ENCODE measurements at regions not wholly inside any gene's neighbourhood (a gene's known extent, or its start where the extent isn't known, plus 50 kb on each side); places are given as distances from the start of the nearest gene placed in this dataset.

DNA sequence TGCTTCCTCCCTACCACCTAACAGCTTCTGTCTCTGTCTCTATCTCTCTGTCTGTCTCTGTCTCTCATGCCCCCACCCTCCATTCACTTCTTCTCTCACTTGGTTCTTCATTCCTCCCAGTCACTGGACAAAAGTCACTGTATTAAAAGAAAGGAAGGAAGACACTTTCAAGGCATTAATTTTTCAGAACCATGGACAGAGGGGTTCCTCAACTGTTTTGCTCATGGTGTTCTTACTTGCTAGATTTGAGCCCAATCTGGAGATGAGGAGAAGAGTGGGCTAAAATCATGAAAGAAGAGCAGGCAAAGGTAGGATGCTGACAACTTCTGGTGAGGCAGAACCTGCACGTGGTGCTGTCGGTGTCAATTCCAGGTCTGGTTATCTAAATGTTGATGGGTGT lies 116.7 kb upstream of the LARGE1 start:
- TF ChIP-seq, protein P1, sequence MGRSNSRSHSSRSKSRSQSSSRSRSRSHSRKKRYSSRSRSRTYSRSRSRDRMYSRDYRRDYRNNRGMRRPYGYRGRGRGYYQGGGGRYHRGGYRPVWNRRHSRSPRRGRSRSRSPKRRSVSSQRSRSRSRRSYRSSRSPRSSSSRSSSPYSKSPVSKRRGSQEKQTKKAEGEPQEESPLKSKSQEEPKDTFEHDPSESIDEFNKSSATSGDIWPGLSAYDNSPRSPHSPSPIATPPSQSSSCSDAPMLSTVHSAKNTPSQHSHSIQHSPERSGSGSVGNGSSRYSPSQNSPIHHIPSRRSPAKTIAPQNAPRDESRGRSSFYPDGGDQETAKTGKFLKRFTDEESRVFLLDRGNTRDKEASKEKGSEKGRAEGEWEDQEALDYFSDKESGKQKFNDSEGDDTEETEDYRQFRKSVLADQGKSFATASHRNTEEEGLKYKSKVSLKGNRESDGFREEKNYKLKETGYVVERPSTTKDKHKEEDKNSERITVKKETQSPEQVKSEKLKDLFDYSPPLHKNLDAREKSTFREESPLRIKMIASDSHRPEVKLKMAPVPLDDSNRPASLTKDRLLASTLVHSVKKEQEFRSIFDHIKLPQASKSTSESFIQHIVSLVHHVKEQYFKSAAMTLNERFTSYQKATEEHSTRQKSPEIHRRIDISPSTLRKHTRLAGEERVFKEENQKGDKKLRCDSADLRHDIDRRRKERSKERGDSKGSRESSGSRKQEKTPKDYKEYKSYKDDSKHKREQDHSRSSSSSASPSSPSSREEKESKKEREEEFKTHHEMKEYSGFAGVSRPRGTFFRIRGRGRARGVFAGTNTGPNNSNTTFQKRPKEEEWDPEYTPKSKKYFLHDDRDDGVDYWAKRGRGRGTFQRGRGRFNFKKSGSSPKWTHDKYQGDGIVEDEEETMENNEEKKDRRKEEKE (IDR thresholded peaks at IDR 0.05), result no peak
- TF ChIP-seq BRCA1 (CRISPR knock-in tag; IDR thresholded peaks at IDR 0.05) (no peak), PAX8 (CRISPR knock-in tag; IDR thresholded peaks at IDR 0.05; ENCODE audit: borderline replicate concordance) (no peak), ZBTB33 (CRISPR knock-in tag; IDR thresholded peaks at IDR 0.05) (no peak), ZNF12 (CRISPR knock-in tag; IDR thresholded peaks at IDR 0.05) (no peak), SMAD1 (CRISPR knock-in tag; IDR thresholded peaks at IDR 0.05; ENCODE audit: borderline replicate concordance, low read depth) (no peak), EZH2 (conservative IDR thresholded peaks at IDR 0.05; ENCODE audit: low read depth, low read length) (no peak), AKAP8 (CRISPR knock-in tag; IDR thresholded peaks at IDR 0.05) (no peak), RAD21 (CRISPR knock-in tag; IDR thresholded peaks at IDR 0.05) (no peak), REST (IDR thresholded peaks at IDR 0.05; ENCODE audit: borderline replicate concordance in 1 of 2, low read depth in 1 of 2, low read length in 2 of 2) (peak; percentile 36 to 91)
- TF ChIP-seq, protein P2, sequence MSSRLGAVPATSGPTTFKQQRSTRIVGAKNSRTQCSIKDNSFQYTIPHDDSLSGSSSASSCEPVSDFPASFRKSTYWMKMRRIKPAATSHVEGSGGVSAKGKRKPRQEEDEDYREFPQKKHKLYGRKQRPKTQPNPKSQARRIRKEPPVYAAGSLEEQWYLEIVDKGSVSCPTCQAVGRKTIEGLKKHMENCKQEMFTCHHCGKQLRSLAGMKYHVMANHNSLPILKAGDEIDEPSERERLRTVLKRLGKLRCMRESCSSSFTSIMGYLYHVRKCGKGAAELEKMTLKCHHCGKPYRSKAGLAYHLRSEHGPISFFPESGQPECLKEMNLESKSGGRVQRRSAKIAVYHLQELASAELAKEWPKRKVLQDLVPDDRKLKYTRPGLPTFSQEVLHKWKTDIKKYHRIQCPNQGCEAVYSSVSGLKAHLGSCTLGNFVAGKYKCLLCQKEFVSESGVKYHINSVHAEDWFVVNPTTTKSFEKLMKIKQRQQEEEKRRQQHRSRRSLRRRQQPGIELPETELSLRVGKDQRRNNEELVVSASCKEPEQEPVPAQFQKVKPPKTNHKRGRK (CRISPR knock-in tag; IDR thresholded peaks at IDR 0.05), result no peak
- TF ChIP-seq, protein P3, sequence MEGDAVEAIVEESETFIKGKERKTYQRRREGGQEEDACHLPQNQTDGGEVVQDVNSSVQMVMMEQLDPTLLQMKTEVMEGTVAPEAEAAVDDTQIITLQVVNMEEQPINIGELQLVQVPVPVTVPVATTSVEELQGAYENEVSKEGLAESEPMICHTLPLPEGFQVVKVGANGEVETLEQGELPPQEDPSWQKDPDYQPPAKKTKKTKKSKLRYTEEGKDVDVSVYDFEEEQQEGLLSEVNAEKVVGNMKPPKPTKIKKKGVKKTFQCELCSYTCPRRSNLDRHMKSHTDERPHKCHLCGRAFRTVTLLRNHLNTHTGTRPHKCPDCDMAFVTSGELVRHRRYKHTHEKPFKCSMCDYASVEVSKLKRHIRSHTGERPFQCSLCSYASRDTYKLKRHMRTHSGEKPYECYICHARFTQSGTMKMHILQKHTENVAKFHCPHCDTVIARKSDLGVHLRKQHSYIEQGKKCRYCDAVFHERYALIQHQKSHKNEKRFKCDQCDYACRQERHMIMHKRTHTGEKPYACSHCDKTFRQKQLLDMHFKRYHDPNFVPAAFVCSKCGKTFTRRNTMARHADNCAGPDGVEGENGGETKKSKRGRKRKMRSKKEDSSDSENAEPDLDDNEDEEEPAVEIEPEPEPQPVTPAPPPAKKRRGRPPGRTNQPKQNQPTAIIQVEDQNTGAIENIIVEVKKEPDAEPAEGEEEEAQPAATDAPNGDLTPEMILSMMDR (CRISPR knock-in tag; IDR thresholded peaks at IDR 0.05), result no peak

Measured in HepG2 (cell line).